ENCODE measurements at regions not wholly inside any gene's neighbourhood (a gene's known extent, or its start where the extent isn't known, plus 50 kb on each side); places are given as distances from the start of the nearest gene placed in this dataset.

- TF ChIP-seq CTCF (IDR thresholded peaks at IDR 0.05) (no peak), POLR2A (IDR thresholded peaks at IDR 0.05) (no peak)
Observed at GRCh38 chr12:74018849-74019248, 518.8 kb upstream of the ATXN7L3B start.
